Adrenal gland (tissue), 5 donors: ENCODE measurements at regions not wholly inside any gene's neighbourhood (a gene's known extent, or its start where the extent isn't known, plus 50 kb on each side); places are given as distances from the start of the nearest gene placed in this dataset.

ENCODE experiments used
- CTCF ChIP-seq, 6 experiments: fragments of 450-650 bp in 4 of 6; fragments of 200-600 bp in 2 of 6; sonication (generic) in 1 of 6; IDR thresholded peaks; 1 replicate in 5 of 6; 2 replicates in 1 of 6; pipeline versions ENCODE4 v1.5.1 to v1.8.0; 2016 to 2021; ENCODE audit warnings: antibody characterized with exemption in 6 of 6, mild to moderate bottlenecking in 2 of 6, moderate library complexity in 1 of 6
- POLR2A ChIP-seq, 2 donors: fragments of 450-650 bp; IDR thresholded peaks; one replicate each; pipeline ENCODE4 v1.6.1; 2017; ENCODE audit warnings: antibody characterized with exemption in 2 of 2, mild to moderate bottlenecking in 2 of 2, moderate library complexity in 1 of 2
- donor health status: DM: no; HTN: no; CAD: no.

- no peak for TF ChIP-seq CTCF (IDR thresholded peaks at IDR 0.05)
- no peak for TF ChIP-seq POLR2A (IDR thresholded peaks at IDR 0.05)
These were observed 197.8 kb downstream of the DMAC1 start for GRCh38 chr9:7601739-7602138.
